K562 (cell line): ENCODE measurements at regions not wholly inside any gene's neighbourhood (a gene's known extent, or its start where the extent isn't known, plus 50 kb on each side); places are given as distances from the start of the nearest gene placed in this dataset.

ENCODE experiments used
- ATAC-seq: fragments of 200-7000 bp; cut with Tn5 transposase; 3 replicates; pipeline ENCODE4 v1.9.1; 2020; ENCODE audit warnings: moderate library complexity
- BruUV-seq: library from RNA; stranded (reverse); fragments of 400-500 nt; replicated peaks from 2 replicates; lab custom pipeline; 2021; lab: Mats Ljungman, UMichigan
- CTCF ChIA-PET: fragments of 300-600 bp; formaldehyde crosslinking; extraction: SDS; loops from one replicate; lab custom pipeline; 2021; ENCODE audit warnings: low intra/inter-chr PET ratio; lab: Yijun Ruan, JAX
- POLR2A ChIA-PET: fragments of 300-600, 350-650 bp; sonication (Branson Sonifier 250); formaldehyde crosslinking; extraction: SDS; loops from one replicate; lab custom pipeline; 2021; ENCODE audit warnings: antibody characterized with exemption, inconsistent platforms; lab: Yijun Ruan, JAX
- DNase-seq, 4 experiments: peaks; one replicate each; pipeline versions ENCODE4 v3.0.0 to v3.0.0-alpha.2; 2011 to 2018; ENCODE audit warnings: low spot score in 3 of 4, mixed read lengths in 3 of 4; ENCODE audit errors: extremely low read depth in 1 of 4
- FAIRE-seq: peaks from 2 replicates; lab custom pipeline; 2011; peaks lifted over from hg19 to GRCh38; lab: Jason Lieb, UNC
- H2AFZ ChIP-seq: 2 replicates; pipeline ENCODE4 v1.6.0; 2011; ENCODE audit warnings: low read depth, low read length, control low read depth, inconsistent platforms
- H3K27ac ChIP-seq: fragments of 200-600 bp; 3 replicates; pipeline ENCODE4 v1.8.0; 2011; ENCODE audit warnings: low read depth, mild to moderate bottlenecking, control low read depth, inconsistent platforms, low read length, moderate library complexity, mixed read lengths; ENCODE audit errors: extremely low read depth
- H3K27me3 ChIP-seq, 2 experiments: fragments of 300-600 bp in 1 of 2; 2 replicates in 1 of 2; 3 replicates in 1 of 2; pipeline versions ENCODE4 v1.6.0 to v1.8.0; 2011; ENCODE audit warnings: inconsistent platforms in 2 of 2, low read length in 2 of 2, mild to moderate bottlenecking in 1 of 2, mixed read lengths in 1 of 2, moderate library complexity in 1 of 2; ENCODE audit not compliant: control insufficient read depth in 2 of 2, insufficient read depth in 2 of 2
- H3K36me3 ChIP-seq: fragments of 300-600 bp; 3 replicates; pipeline ENCODE4 v1.8.0; 2011; ENCODE audit warnings: mild to moderate bottlenecking, low read length, inconsistent platforms; ENCODE audit not compliant: control insufficient read depth, insufficient read depth
- H3K4me1 ChIP-seq, 2 experiments: fragments of 200-600 bp in 1 of 2; replicated peaks in 1 of 2; 2 replicates in 1 of 2; 3 replicates in 1 of 2; pipeline versions ENCODE4 v1.5.1 to v1.8.0; 2011; ENCODE audit warnings: inconsistent platforms in 2 of 2, low read length in 2 of 2, mild to moderate bottlenecking in 1 of 2, mixed read lengths in 1 of 2, moderate library complexity in 1 of 2; ENCODE audit not compliant: control insufficient read depth in 2 of 2, insufficient read depth in 2 of 2
- H3K4me2 ChIP-seq: 2 replicates; pipeline ENCODE4 v1.6.1; 2011; ENCODE audit warnings: low read length, control low read depth, inconsistent platforms, mixed read lengths; ENCODE audit not compliant: insufficient read depth
- H3K4me3 ChIP-seq: fragments of 200-600 bp; sonication (generic), shearing (Covaris generic); 2 replicates; pipeline ENCODE4 v1.5.1; 2016; ENCODE audit warnings: control low read depth, inconsistent platforms
- H3K79me2 ChIP-seq: fragments of 200-600 bp; 3 replicates; pipeline ENCODE4 v1.8.0; 2011; ENCODE audit warnings: low read length, inconsistent platforms; ENCODE audit not compliant: control insufficient read depth, insufficient read depth
- H3K9ac ChIP-seq, 2 experiments: 2 replicates each; pipeline versions ENCODE4 v1.6.0 to v1.6.1; 2011; ENCODE audit warnings: low read depth in 2 of 2, low read length in 2 of 2, control low read depth in 1 of 2, inconsistent platforms in 1 of 2, mild to moderate bottlenecking in 1 of 2, mixed read lengths in 1 of 2; ENCODE audit not compliant: insufficient read depth in 1 of 2
- H3K9me1 ChIP-seq: one replicate; pipeline ENCODE4 v1.6.0; 2011; ENCODE audit warnings: inconsistent platforms, mild to moderate bottlenecking, low read length, moderate library complexity; ENCODE audit not compliant: control insufficient read depth, insufficient read depth
- H3K9me3 ChIP-seq: replicated peaks from 2 replicates; pipeline ENCODE4 v1.5.1; 2011; ENCODE audit warnings: low read depth, low read length, inconsistent platforms; ENCODE audit not compliant: control insufficient read depth, insufficient read depth
- H4K20me1 ChIP-seq: replicated peaks from 2 replicates; pipeline ENCODE4 v1.6.1; 2011; ENCODE audit warnings: low read length, inconsistent platforms, mixed read lengths; ENCODE audit not compliant: control insufficient read depth, insufficient read depth
- HMG20A ChIP-seq: fragments of 450-650 bp; formaldehyde crosslinking; conservative IDR thresholded peaks from 2 replicates; pipeline ENCODE4 v1.4.0; 2020; ENCODE audit warnings: mild to moderate bottlenecking, mixed read lengths
- ZBTB34 ChIP-seq: fragments of 250-450 bp; sonication (Bioruptor Pico); IDR thresholded peaks from 2 replicates; pipeline ENCODE4 v1.8.0; 2021; ENCODE audit warnings: mild to moderate bottlenecking, moderate library complexity
- ZBTB49 ChIP-seq: sonication (generic); formaldehyde crosslinking; IDR thresholded peaks from 2 replicates; pipeline ENCODE4 v1.8.0; 2022; ENCODE audit warnings: missing genetic modification reagents, mild to moderate bottlenecking, borderline replicate concordance
- ZNF395 ChIP-seq: fragments of 200-800 bp; sonication (Bioruptor generic); IDR thresholded peaks from 2 replicates; pipeline ENCODE4 v1.6.1; 2017; ENCODE audit warnings: missing genetic modification characterization, missing compliant biosample characterization
- ZNF589 ChIP-seq: fragments of 200-800 bp; sonication (Bioruptor generic); IDR thresholded peaks from 2 replicates; pipeline ENCODE4 v1.6.1; 2016; ENCODE audit warnings: low read depth, missing genetic modification characterization, missing compliant biosample characterization
- ZNF644 ChIP-seq: fragments of 200-800 bp; sonication (Bioruptor generic); IDR thresholded peaks from 2 replicates; pipeline ENCODE4 v1.6.1; 2016; ENCODE audit warnings: low read depth, missing genetic modification characterization, missing compliant biosample characterization
- in situ Hi-C: fragments of 300-500 bp; cut with MboI; formaldehyde crosslinking; loops from 4 replicates; pipeline ENCODE4 v1.15.0; 2018; ENCODE audit warnings: inconsistent platforms, mixed read lengths
- intact Hi-C: fragments of 100-400 bp; cut with micrococcal nuclease; formaldehyde crosslinking; loops from 2 replicates; pipeline ENCODE4 v1.14.2; 2022

- BruUV-seq = no TSS peak
- H3K4me3 ChIP-seq = no peak overlapping the region
- TF ChIP-seq ZNF395 (no peak), ZBTB49 (CRISPR knock-in tag) (no peak), ZNF644 (tag) (no peak), HMG20A (CRISPR knock-in tag) (no peak), ZNF589 (CRISPR knock-in tag) (no peak), ZBTB34 (CRISPR knock-in tag) (no peak)
- no peaks in the 10 kb centered on the region for H3K27me3 ChIP-seq
- no peak for FAIRE-seq
- in situ Hi-C loops = no loop called here
- no peak overlapping the region for H3K27ac ChIP-seq
- no peaks in the 10 kb centered on the region for H3K9me3 ChIP-seq
- no peaks in the 10 kb centered on the region for H3K79me2 ChIP-seq
- CTCF ChIA-PET = no interaction called here
- H4K20me1 ChIP-seq = no peaks in the 10 kb centered on the region
- H3K36me3 ChIP-seq = no peaks in the 10 kb centered on the region
- no peak overlapping the region for H3K9ac ChIP-seq
- no peaks in the 10 kb centered on the region for H3K4me1 ChIP-seq
- DNase-seq = no peak
- intact Hi-C loops = no loop called here
- no peak for ATAC-seq
- H3K9me1 ChIP-seq = no peaks in the 10 kb centered on the region
- POLR2A ChIA-PET = no interaction called here
- H2AFZ ChIP-seq = no peak overlapping the region
- no peak overlapping the region for H3K4me2 ChIP-seq
Observed at GRCh38 chr10:65042496-65042895, 1521.3 kb downstream of the REEP3 start.
